NCI-H526 (cell line): ENCODE measurements at regions not wholly inside any gene's neighbourhood (a gene's known extent, or its start where the extent isn't known, plus 50 kb on each side); places are given as distances from the start of the nearest gene placed in this dataset.

Experiments
- DNase-seq, 2 experiments: peaks; one replicate each; lab custom pipeline; 2025; lab: John Stamatoyannopoulos, UW

DNA sequence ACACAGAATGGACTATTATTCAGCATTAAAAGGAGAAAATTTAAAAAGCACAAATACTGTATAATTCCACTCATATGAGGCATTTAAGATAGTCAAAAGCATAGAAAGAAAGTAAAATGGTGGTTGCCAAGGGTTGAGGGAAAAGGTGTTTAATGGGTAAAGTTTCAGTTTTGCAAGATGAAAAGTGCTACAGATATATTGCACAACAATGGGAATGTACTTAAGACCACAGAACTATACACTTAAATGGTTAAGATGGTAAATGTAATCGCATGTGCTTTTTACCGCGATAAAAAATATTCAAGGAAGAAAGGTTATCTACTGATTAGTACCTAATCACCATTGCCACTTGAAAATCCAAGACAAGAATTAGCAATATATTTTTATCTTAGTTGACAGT is 71.8 kb upstream of the NOX3 start:
- no peak for DNase-seq

GRCh38 chr6:155523821-155524651 is 68.4 kb upstream of the NOX3 start:
- DNase-seq, result no peak

GRCh38 chr6:155521719-155522118 is 66.1 kb upstream of the NOX3 start:
- DNase-seq, result no peak

- DNase-seq, result no peak
Measured at GRCh38 chr6:155520078-155520477, 64.4 kb upstream of the NOX3 start.

- DNase-seq, result no peak
Measured at GRCh38 chr6:155519176-155519738, 63.6 kb upstream of the NOX3 start.

- DNase-seq, result no peak
Measured at GRCh38 chr6:155517294-155517693, 61.7 kb upstream of the NOX3 start.

GRCh38 chr6:155510879-155511278 is 55.2 kb upstream of the NOX3 start:
- no peak for DNase-seq

GRCh38 chr6:155509743-155510475 is 54.3 kb upstream of the NOX3 start:
- DNase-seq, result no peak

- DNase-seq, result no peak
Measured at GRCh38 chr6:155505608-155505989, 50.0 kb upstream of the NOX3 start.
